ENCODE measurements at regions not wholly inside any gene's neighbourhood (a gene's known extent, or its start where the extent isn't known, plus 50 kb on each side); places are given as distances from the start of the nearest gene placed in this dataset.

GRCh38 chr14:26276757-26277156, 321.1 kb downstream of the NOVA1 start:
- Histone ChIP-seq H3K4me2 (ENCODE audit: low read length) (no peak overlapping the region), H3K9me3 (ENCODE audit: control insufficient read depth, insufficient read depth, low read length) (no peaks in the 10 kb centered on the region), H3K9me2 (replicated peaks; ENCODE audit: control insufficient read depth, low read length) (no peaks in the 10 kb centered on the region), H3K4me3 (ENCODE audit: low read length) (no peak overlapping the region), H3K27me3 (ENCODE audit: control insufficient read depth, low read length) (no peaks in the 10 kb centered on the region), H3K79me2 (ENCODE audit: control insufficient read depth, low read length) (no peaks in the 10 kb centered on the region), H3K27ac (ENCODE audit: low read depth, low read length) (no peak overlapping the region), H3K36me3 (ENCODE audit: control insufficient read depth, low read length) (no peaks in the 10 kb centered on the region), H3K4me1 (ENCODE audit: control insufficient read depth, low read length) (no peaks in the 10 kb centered on the region), H3F3A (ENCODE audit: control insufficient read depth, insufficient read depth) (no peaks in the 10 kb centered on the region), H4K20me1 (ENCODE audit: control insufficient read depth, insufficient read depth, low read depth, low read length) (no peaks in the 10 kb centered on the region)
- TF ChIP-seq EZH2phosphoT487 (IDR thresholded peaks at IDR 0.05; ENCODE audit: borderline replicate concordance, low read length) (no peak), CTCF (IDR thresholded peaks at IDR 0.05; ENCODE audit: low read depth, low read length, poor library complexity, severe bottlenecking) (no peak)

- Histone ChIP-seq H3K36me3 (ENCODE audit: control insufficient read depth, low read length) (no peaks in the 10 kb centered on the region), H4K20me1 (ENCODE audit: control insufficient read depth, insufficient read depth, low read depth, low read length) (no peaks in the 10 kb centered on the region), H3K4me2 (ENCODE audit: low read length) (no peak overlapping the region), H3K4me3 (ENCODE audit: low read length) (no peak overlapping the region), H3K27me3 (ENCODE audit: control insufficient read depth, low read length) (no peaks in the 10 kb centered on the region), H3K9me2 (replicated peaks; ENCODE audit: control insufficient read depth, low read length) (no peaks in the 10 kb centered on the region), H3K27ac (ENCODE audit: low read depth, low read length) (no peak overlapping the region), H3F3A (ENCODE audit: control insufficient read depth, insufficient read depth) (no peaks in the 10 kb centered on the region), H3K9me3 (ENCODE audit: control insufficient read depth, insufficient read depth, low read length) (no peaks in the 10 kb centered on the region), H3K79me2 (ENCODE audit: control insufficient read depth, low read length) (no peaks in the 10 kb centered on the region), H3K4me1 (ENCODE audit: control insufficient read depth, low read length) (no peaks in the 10 kb centered on the region)
- TF ChIP-seq EZH2phosphoT487 (IDR thresholded peaks at IDR 0.05; ENCODE audit: borderline replicate concordance, low read length), result no peak
- TF ChIP-seq CTCF (IDR thresholded peaks at IDR 0.05; ENCODE audit: low read depth, low read length, poor library complexity, severe bottlenecking), result no peak
Measured at GRCh38 chr14:26265170-26265685, 332.6 kb downstream of the NOVA1 start.

GRCh38 chr14:26261368-26262122, 336.3 kb downstream of the NOVA1 start:
- no peaks in the 10 kb centered on the region for H3K9me2 ChIP-seq (replicated peaks; ENCODE audit: control insufficient read depth, low read length)
- H3K4me3 ChIP-seq (ENCODE audit: low read length), result no peak overlapping the region
- H3K36me3 ChIP-seq (ENCODE audit: control insufficient read depth, low read length), result no peaks in the 10 kb centered on the region
- no peaks in the 10 kb centered on the region for H3K79me2 ChIP-seq (ENCODE audit: control insufficient read depth, low read length)
- no peaks in the 10 kb centered on the region for H3F3A ChIP-seq (ENCODE audit: control insufficient read depth, insufficient read depth)
- no peaks in the 10 kb centered on the region for H3K9me3 ChIP-seq (ENCODE audit: control insufficient read depth, insufficient read depth, low read length)
- no peaks in the 10 kb centered on the region for H3K4me1 ChIP-seq (ENCODE audit: control insufficient read depth, low read length)
- TF ChIP-seq EZH2phosphoT487 (IDR thresholded peaks at IDR 0.05; ENCODE audit: borderline replicate concordance, low read length) (no peak), CTCF (IDR thresholded peaks at IDR 0.05; ENCODE audit: low read depth, low read length, poor library complexity, severe bottlenecking) (no peak)
- H3K4me2 ChIP-seq (ENCODE audit: low read length), result no peak overlapping the region
- H3K27ac ChIP-seq (ENCODE audit: low read depth, low read length), result no peak overlapping the region
- H4K20me1 ChIP-seq (ENCODE audit: control insufficient read depth, insufficient read depth, low read depth, low read length), result no peaks in the 10 kb centered on the region
- H3K27me3 ChIP-seq (ENCODE audit: control insufficient read depth, low read length), result no peaks in the 10 kb centered on the region

All from DOHH2 (cell line).